A549 (cell line): ENCODE measurements at regions not wholly inside any gene's neighbourhood (a gene's known extent, or its start where the extent isn't known, plus 50 kb on each side); places are given as distances from the start of the nearest gene placed in this dataset.

Experiments
- ATAC-seq, 2 experiments: fragments of 200-7000 bp in 1 of 2; fragments of >200 bp in 1 of 2; cut with Nextera tagmentation in 1 of 2; cut with Tn5 transposase in 1 of 2; 3 replicates each; pipeline versions ENCODE4 v1.8.0 to v1.9.1; 2018 to 2020; ENCODE audit warnings: mild to moderate bottlenecking in 1 of 2, moderate library complexity in 1 of 2
- CTCF ChIA-PET: fragments of 300-600 bp; sonication (Branson Sonifier 250); formaldehyde crosslinking; extraction: SDS; loops from one replicate; lab custom pipeline; 2021; ENCODE audit warnings: antibody characterized with exemption, inconsistent platforms; lab: Yijun Ruan, JAX
- POLR2A ChIA-PET: fragments of 350-600 bp; formaldehyde crosslinking; extraction: SDS; loops from one replicate; lab custom pipeline; 2021; ENCODE audit warnings: antibody characterized with exemption, inconsistent platforms; lab: Yijun Ruan, JAX
- DNase-seq, 2 experiments: peaks; one replicate each; pipeline versions ENCODE4 v3.0.0 to v3.0.0-alpha.2; 2011 to 2016; ENCODE audit warnings: low read depth in 1 of 2, low spot score in 1 of 2
- FAIRE-seq: peaks from 2 replicates; lab custom pipeline; 2011; peaks lifted over from hg19 to GRCh38; lab: Jason Lieb, UNC
- H3K27ac ChIP-seq, 2 experiments: fragments of >200 bp; sonication (Bioruptor Twin); formaldehyde crosslinking; 3 replicates each; pipeline ENCODE4 v1.5.1; 2016 to 2017
- H3K4me1 ChIP-seq: fragments of >200 bp; sonication (Bioruptor Twin); formaldehyde crosslinking; 3 replicates; pipeline ENCODE4 v1.6.1; 2016
- H3K4me2 ChIP-seq: fragments of >200 bp; sonication (Bioruptor Twin); formaldehyde crosslinking; 3 replicates; pipeline ENCODE4 v1.6.1; 2016
- H3K4me3 ChIP-seq: fragments of >200 bp; sonication (Bioruptor Twin); formaldehyde crosslinking; 3 replicates; pipeline ENCODE4 v1.5.1; 2016
- H3K9me3 ChIP-seq: fragments of >200 bp; sonication (Bioruptor Twin); formaldehyde crosslinking; 3 replicates; pipeline ENCODE4 v1.6.1; 2016
- ATOH8 ChIP-seq: fragments of 250-450 bp; sonication (Bioruptor Pico); IDR thresholded peaks from 2 replicates; pipeline ENCODE4 v1.5.0; 2020; ENCODE audit warnings: low read depth, mild to moderate bottlenecking, moderate library complexity
- BHLHE40 ChIP-seq: IDR thresholded peaks from 2 replicates; pipeline ENCODE4 v1.6.1; 2012; ENCODE audit warnings: low read depth, low read length, inconsistent platforms
- CBX8 ChIP-seq: fragments of 200-600 bp; sonication (generic); IDR thresholded peaks from 2 replicates; pipeline ENCODE4 v1.6.1; 2016
- CEBPB ChIP-seq, 2 experiments: fragments of >200 bp in 1 of 2; sonication (Bioruptor Twin) in 1 of 2; formaldehyde crosslinking in 1 of 2; IDR thresholded peaks; 2 replicates each; pipeline ENCODE4 v1.6.1; 2012 to 2016
- CHD4 ChIP-seq: fragments of 200-600 bp; sonication (generic); IDR thresholded peaks from 2 replicates; pipeline ENCODE4 v1.6.1; 2016; ENCODE audit warnings: antibody characterized with exemption, mild to moderate bottlenecking, borderline replicate concordance
- EP300 ChIP-seq, 2 experiments: fragments of >200 bp; sonication (Bioruptor Twin); formaldehyde crosslinking; IDR thresholded peaks; 2 replicates in 1 of 2; 3 replicates in 1 of 2; pipeline ENCODE4 v1.6.1; 2016 to 2017
- FOSL2 ChIP-seq, 2 experiments: fragments of 450-650 bp in 1 of 2; fragments of >200 bp in 1 of 2; sonication (Bioruptor Twin) in 1 of 2; formaldehyde crosslinking; IDR thresholded peaks; 2 replicates each; pipeline versions ENCODE4 v1.5.0 to v1.6.1; 2016 to 2020; ENCODE audit warnings: mild to moderate bottlenecking in 1 of 2, moderate library complexity in 1 of 2
- HES2 ChIP-seq: fragments of >200 bp; sonication (Bioruptor Twin); formaldehyde crosslinking; IDR thresholded peaks from 2 replicates; pipeline ENCODE4 v1.6.1; 2016
- HMGXB4 ChIP-seq: fragments of 250-450 bp; sonication (Bioruptor Pico); IDR thresholded peaks from 2 replicates; pipeline ENCODE4 v1.5.0; 2021; ENCODE audit warnings: mild to moderate bottlenecking, moderate library complexity, borderline replicate concordance
- HOXA7 ChIP-seq: fragments of 250-450 bp; sonication (Bioruptor Pico); IDR thresholded peaks from 2 replicates; pipeline ENCODE4 v1.5.0; 2020; ENCODE audit warnings: mild to moderate bottlenecking, moderate library complexity
- HOXB13 ChIP-seq: fragments of 250-450 bp; sonication (Bioruptor Pico); IDR thresholded peaks from 2 replicates; pipeline ENCODE4 v1.5.0; 2020; ENCODE audit warnings: low read depth, mild to moderate bottlenecking, moderate library complexity
- HOXB5 ChIP-seq: fragments of 250-450 bp; sonication (Bioruptor Pico); IDR thresholded peaks from 2 replicates; pipeline ENCODE4 v1.5.0; 2020; ENCODE audit warnings: mild to moderate bottlenecking, moderate library complexity
- JUN ChIP-seq, 2 experiments: fragments of >200 bp; sonication (Bioruptor Twin); formaldehyde crosslinking; IDR thresholded peaks; 2 replicates in 1 of 2; 3 replicates in 1 of 2; pipeline ENCODE4 v1.6.1; 2016 to 2017
- KDM1A ChIP-seq: fragments of 200-600 bp; sonication (generic); IDR thresholded peaks from 2 replicates; pipeline ENCODE4 v1.6.1; 2016; ENCODE audit warnings: low read depth, mild to moderate bottlenecking
- MAX ChIP-seq: IDR thresholded peaks from 2 replicates; pipeline ENCODE4 v1.6.1; 2012
- NFE2L2 ChIP-seq: fragments of 150-350 bp; conservative IDR thresholded peaks from 2 replicates; pipeline ENCODE4 v1.6.1; 2014; ENCODE audit warnings: low read length
- POLR2A ChIP-seq: IDR thresholded peaks from 2 replicates; pipeline ENCODE4 v1.6.1; 2012; ENCODE audit warnings: mild to moderate bottlenecking, low read length
- POLR2AphosphoS2 ChIP-seq: conservative IDR thresholded peaks from 2 replicates; pipeline ENCODE4 v1.6.1; 2012; ENCODE audit warnings: low read length, improper control_type of control experiment, inconsistent platforms
- REST ChIP-seq: fragments of 200-600 bp; sonication (generic); IDR thresholded peaks from 2 replicates; pipeline ENCODE4 v1.6.1; 2016; ENCODE audit warnings: antibody characterized with exemption, mild to moderate bottlenecking, moderate library complexity
- RFX5 ChIP-seq: fragments of 450-650 bp; IDR thresholded peaks from 2 replicates; pipeline ENCODE4 v1.7.1; 2014; ENCODE audit warnings: antibody characterized with exemption, mild to moderate bottlenecking, moderate library complexity
- SMC3 ChIP-seq: fragments of >200 bp; sonication (Bioruptor Twin); formaldehyde crosslinking; IDR thresholded peaks from 3 replicates; pipeline ENCODE4 v1.6.1; 2018; ENCODE audit warnings: inconsistent platforms
- ZSCAN20 ChIP-seq: fragments of 250-450 bp; sonication (Bioruptor Pico); IDR thresholded peaks from 2 replicates; pipeline ENCODE4 v1.8.0; 2022; ENCODE audit warnings: mild to moderate bottlenecking, moderate library complexity
- WGBS: methylation state at CpG from one replicate; pipeline ENCODE4 v1.1.6; 2017; ENCODE audit errors: missing lambda C conversion rate; 5-methylcytosine and 5-hydroxymethylcytosine counted together

- Histone ChIP-seq H3K4me2 (no peak overlapping the region), H3K27ac (no peak overlapping the region), H3K4me3 (no peak overlapping the region), H3K4me1 (no peaks in the 10 kb centered on the region), H3K9me3 (no peaks in the 10 kb centered on the region)
- FAIRE-seq: no peak
- DNase-seq: no peak
- POLR2A ChIA-PET: no interaction called here
- ATAC-seq: no peak
- 12% methylated on average over 6 of the region's 6 CpGs for WGBS
- CTCF ChIA-PET: no interaction called here
- TF ChIP-seq BHLHE40: no peak
- no peak for TF ChIP-seq HOXB13
- TF ChIP-seq ATOH8 (CRISPR knock-in tag): no peak
- no peak for TF ChIP-seq HOXA7 (CRISPR knock-in tag)
- TF ChIP-seq POLR2A: no peak
- TF ChIP-seq ZSCAN20: no peak
- TF ChIP-seq RFX5: no peak
- no peak for TF ChIP-seq HES2
- no peak for TF ChIP-seq HOXB5
- no peak for TF ChIP-seq EP300 (IDR thresholded peaks at IDR 0.05)
- no peak for TF ChIP-seq REST
- TF ChIP-seq CEBPB (IDR thresholded peaks at IDR 0.05): no peak
- TF ChIP-seq JUN (IDR thresholded peaks at IDR 0.05): no peak
- no peak for TF ChIP-seq CBX8
These were observed 269.1 kb downstream of the TMX3 start for GRCh38 chr18:68445668-68446426.

- no peak for ATAC-seq
- Histone ChIP-seq H3K4me1 (no peaks in the 10 kb centered on the region), H3K9me3 (no peaks in the 10 kb centered on the region), H3K27ac (no peak overlapping the region), H3K4me3 (no peak overlapping the region), H3K4me2 (no peak overlapping the region)
- FAIRE-seq: no peak
- TF ChIP-seq POLR2AphosphoS2 (no peak), POLR2A (no peak), EP300 (IDR thresholded peaks at IDR 0.05) (no peak), FOSL2 (IDR thresholded peaks at IDR 0.05) (no peak), FOSL2 (CRISPR knock-in tag; IDR thresholded peaks at IDR 0.05) (no peak), CHD4 (no peak), MAX (no peak), KDM1A (no peak), NFE2L2 (no peak), CBX8 (no peak), HMGXB4 (no peak), SMC3 (no peak)
- WGBS: 26% methylated on average over 4 of the region's 4 CpGs
- CTCF ChIA-PET: no interaction called here
- DNase-seq: no peak
- POLR2A ChIA-PET: no interaction called here
These were observed 269.8 kb downstream of the TMX3 start for GRCh38 chr18:68445136-68445535.
